GM19468 (cell line): ENCODE measurements at regions not wholly inside any gene's neighbourhood (a gene's known extent, or its start where the extent isn't known, plus 50 kb on each side); places are given as distances from the start of the nearest gene placed in this dataset.

Source experiments
- ATAC-seq: cut with Tn5 transposase; IDR thresholded peaks from one replicate; pipeline ENCODE4 v1.9.1; 2021; ENCODE audit warnings: mild to moderate bottlenecking, moderate library complexity, moderate number of reproducible peaks; ENCODE audit not compliant: unreplicated experiment; ENCODE audit errors: extremely low read depth

GRCh38 chr3:107992976-107993684 lies 97.7 kb downstream of the CD47 start:
- ATAC-seq, result no peak

GRCh38 chr3:107990926-107991325 lies 99.9 kb downstream of the CD47 start:
- no peak for ATAC-seq

GRCh38 chr3:107990433-107990832 lies 100.4 kb downstream of the CD47 start:
- no peak for ATAC-seq

GRCh38 chr3:107989661-107990060 lies 101.2 kb downstream of the CD47 start:
- ATAC-seq, result no peak

GRCh38 chr3:107988460-107989175 lies 102.2 kb downstream of the CD47 start:
- no peak for ATAC-seq

GRCh38 chr3:107987036-107987939 lies 103.5 kb downstream of the CD47 start:
- ATAC-seq, result no peak

- ATAC-seq, result no peak
Observed at GRCh38 chr3:107986505-107986904, 104.3 kb downstream of the CD47 start.

- peak; percentile 93 for ATAC-seq
Observed at GRCh38 chr3:107985496-107985895, 105.3 kb downstream of the CD47 start.

- ATAC-seq, result no peak
Observed at GRCh38 chr3:107983247-107983646, 107.6 kb downstream of the CD47 start.

- ATAC-seq, result no peak
Observed at GRCh38 chr3:107982165-107982564, 108.7 kb downstream of the CD47 start.

- ATAC-seq, result no peak
Observed at GRCh38 chr3:107981471-107982111, 109.2 kb downstream of the CD47 start.

- no peak for ATAC-seq
Observed at GRCh38 chr3:107979538-107979937, 111.3 kb downstream of the CD47 start.

GRCh38 chr3:107978131-107979055 lies 112.4 kb downstream of the CD47 start:
- ATAC-seq, result no peak

GRCh38 chr3:107977221-107978130 lies 113.4 kb downstream of the CD47 start:
- no peak for ATAC-seq

- ATAC-seq, result no peak
Observed at GRCh38 chr3:107976202-107976800, 114.5 kb downstream of the CD47 start.

- no peak for ATAC-seq
Observed at GRCh38 chr3:107975529-107976201, 115.2 kb downstream of the CD47 start.

GRCh38 chr3:107973961-107974360 lies 116.9 kb downstream of the CD47 start:
- no peak for ATAC-seq
